ENCODE measurements at regions not wholly inside any gene's neighbourhood (a gene's known extent, or its start where the extent isn't known, plus 50 kb on each side); places are given as distances from the start of the nearest gene placed in this dataset.

GRCh38 chr21:25457411-25457810 is 149.9 kb downstream of the MRPL39 start:
- no peak for TF ChIP-seq CTCF (IDR thresholded peaks at IDR 0.05; ENCODE audit: borderline replicate concordance, extremely low read depth, low read length, poor library complexity, severe bottlenecking)
- no peak for TF ChIP-seq EZH2 (IDR thresholded peaks at IDR 0.05; ENCODE audit: borderline replicate concordance, low read depth, low read length, severe bottlenecking)

GRCh38 chr21:25456672-25457071 is 150.6 kb downstream of the MRPL39 start:
- Histone ChIP-seq H3K36me3 (ENCODE audit: insufficient read depth, low read length) (no peaks in the 10 kb centered on the region), H3K27me3 (ENCODE audit: insufficient read depth, low read length, poor library complexity) (no peaks in the 10 kb centered on the region), H4K20me1 (ENCODE audit: insufficient read depth, low read length) (no peaks in the 10 kb centered on the region), H3K9ac (ENCODE audit: low read depth, low read length) (0 out of 2 replicates have a peak overlapping the region, but pooled peaks have one; percentile 38), H3K4me2 (ENCODE audit: insufficient read depth, low read length) (peak overlapping the region; percentile 58), H2AFZ (ENCODE audit: low read depth, low read length) (peak overlapping the region; percentile 51), H3K9me3 (ENCODE audit: insufficient read depth, low read length, severe bottlenecking) (no peaks in the 10 kb centered on the region), H3K79me2 (ENCODE audit: insufficient read depth, low read length) (no peaks in the 10 kb centered on the region), H3K27ac (ENCODE audit: low read length) (no peak overlapping the region; the same call in 1 of the 2 replicates), H3K4me1 (ENCODE audit: insufficient read depth, low read length) (peaks cover 12% of the 10 kb centered on the region), H3K4me3 (ENCODE audit: low read depth in 1 of 2, low read length in 2 of 2) (no peak overlapping the region)
- DNase-seq (no peak), ATAC-seq (ENCODE audit: insufficient read depth, low read depth) (peak; percentile 32; the same call in 1 of the 3 replicates)
- no peak for TF ChIP-seq EZH2 (IDR thresholded peaks at IDR 0.05; ENCODE audit: borderline replicate concordance, low read depth, low read length, severe bottlenecking)
- no peak for TF ChIP-seq CTCF (IDR thresholded peaks at IDR 0.05; ENCODE audit: borderline replicate concordance, extremely low read depth, low read length, poor library complexity, severe bottlenecking)

More at GRCh38 chr21:25457411-25457810, 149.9 kb downstream of the MRPL39 start:
- Histone ChIP-seq H4K20me1 (ENCODE audit: insufficient read depth, low read length) (no peaks in the 10 kb centered on the region), H3K9ac (ENCODE audit: low read depth, low read length) (peak overlapping the region; percentile 38; the same call in 1 of the 2 replicates), H3K79me2 (ENCODE audit: insufficient read depth, low read length) (no peaks in the 10 kb centered on the region), H3K4me1 (ENCODE audit: insufficient read depth, low read length) (peaks cover 12% of the 10 kb centered on the region), H3K27me3 (ENCODE audit: insufficient read depth, low read length, poor library complexity) (no peaks in the 10 kb centered on the region), H3K36me3 (ENCODE audit: insufficient read depth, low read length) (no peaks in the 10 kb centered on the region), H3K9me3 (ENCODE audit: insufficient read depth, low read length, severe bottlenecking) (no peaks in the 10 kb centered on the region), H2AFZ (ENCODE audit: low read depth, low read length) (peak overlapping the region; percentile 36; the same call in 1 of the 2 replicates), H3K4me3 (ENCODE audit: low read depth in 1 of 2, low read length in 2 of 2) (peak overlapping the region in 1 of 2 experiments; percentile 35; a peak in 1 of 4 replicates), H3K27ac (ENCODE audit: low read length) (peak overlapping the region; percentile 50; the same call in 1 of the 2 replicates), H3K4me2 (ENCODE audit: insufficient read depth, low read length) (peak overlapping the region; percentile 58)
- peak; percentile 87 for ATAC-seq (ENCODE audit: insufficient read depth, low read depth)
- DNase-seq, result no peak

GRCh38 chr21:25453524-25453923 is 153.8 kb downstream of the MRPL39 start:
- peaks cover 12% of the 10 kb centered on the region for H3K4me1 ChIP-seq (ENCODE audit: insufficient read depth, low read length)
- DNase-seq (no peak), ATAC-seq (ENCODE audit: insufficient read depth, low read depth) (no peak)
- peaks cover 3% of the 10 kb centered on the region for H3K9me3 ChIP-seq (ENCODE audit: insufficient read depth, low read length, severe bottlenecking)
- H3K4me2 ChIP-seq (ENCODE audit: insufficient read depth, low read length), result no peak overlapping the region
- H3K79me2 ChIP-seq (ENCODE audit: insufficient read depth, low read length), result no peaks in the 10 kb centered on the region
- no peak overlapping the region for H2AFZ ChIP-seq (ENCODE audit: low read depth, low read length)
- H3K36me3 ChIP-seq (ENCODE audit: insufficient read depth, low read length), result no peaks in the 10 kb centered on the region
- no peaks in the 10 kb centered on the region for H4K20me1 ChIP-seq (ENCODE audit: insufficient read depth, low read length)
- no peaks in the 10 kb centered on the region for H3K27me3 ChIP-seq (ENCODE audit: insufficient read depth, low read length, poor library complexity)
- H3K4me3 ChIP-seq (ENCODE audit: low read depth in 1 of 2, low read length in 2 of 2), result no peak overlapping the region
- H3K27ac ChIP-seq (ENCODE audit: low read length), result no peak overlapping the region
- TF ChIP-seq CTCF (IDR thresholded peaks at IDR 0.05; ENCODE audit: borderline replicate concordance, extremely low read depth, low read length, poor library complexity, severe bottlenecking) (no peak), EZH2 (IDR thresholded peaks at IDR 0.05; ENCODE audit: borderline replicate concordance, low read depth, low read length, severe bottlenecking) (no peak)
- H3K9ac ChIP-seq (ENCODE audit: low read depth, low read length), result no peak overlapping the region

Data from DND-41 (cell line).